K562 (cell line): ENCODE measurements at regions not wholly inside any gene's neighbourhood (a gene's known extent, or its start where the extent isn't known, plus 50 kb on each side); places are given as distances from the start of the nearest gene placed in this dataset.

Experiments used
- CHD2 ChIP-seq: IDR thresholded peaks from 2 replicates; pipeline ENCODE4 v1.6.1; 2011; ENCODE audit warnings: low read depth, low read length
- HNRNPK ChIP-seq: fragments of 200-400 bp; formaldehyde crosslinking; IDR thresholded peaks from one replicate; pipeline ENCODE4 v1.6.1; 2018; ENCODE audit warnings: mild to moderate bottlenecking, low read depth, low read length; ENCODE audit not compliant: poor library complexity, severe bottlenecking
- NCOA6 ChIP-seq: fragments of 450-650 bp; IDR thresholded peaks from 2 replicates; pipeline ENCODE4 v1.6.1; 2017; ENCODE audit warnings: mild to moderate bottlenecking
- PRDM10 ChIP-seq: fragments of 450-650 bp; IDR thresholded peaks from 2 replicates; pipeline ENCODE4 v1.6.1; 2018; ENCODE audit not compliant: partially characterized antibody
- RBM15 ChIP-seq: fragments of 200-400 bp; formaldehyde crosslinking; IDR thresholded peaks from 2 replicates; pipeline ENCODE4 v1.6.1; 2018; ENCODE audit warnings: mild to moderate bottlenecking, low read length, moderate library complexity; ENCODE audit not compliant: insufficient read depth
- SMC3 ChIP-seq: conservative IDR thresholded peaks from 2 replicates; pipeline ENCODE4 v1.6.1; 2011; ENCODE audit warnings: low read depth, low read length, improper control_type of control experiment; ENCODE audit not compliant: insufficient read depth
- ZBTB33 ChIP-seq: sonication (generic); formaldehyde crosslinking; IDR thresholded peaks from 2 replicates; pipeline ENCODE4 v1.8.1; 2023; ENCODE audit warnings: mild to moderate bottlenecking, missing genetic modification reagents
- ZBTB40 ChIP-seq, 2 experiments: fragments of 450-650 bp in 1 of 2; sonication (generic) in 1 of 2; formaldehyde crosslinking in 1 of 2; IDR thresholded peaks; 2 replicates each; pipeline versions ENCODE4 v1.7.1 to v1.9.0; 2016 to 2022; ENCODE audit warnings: inconsistent platforms in 1 of 2, mild to moderate bottlenecking in 1 of 2, missing genetic modification reagents in 1 of 2

GRCh38 chr16:8094696-8095095 lies 495.6 kb downstream of the TMEM114 start:
- TF ChIP-seq ZBTB33 (CRISPR knock-in tag) (no peak), PRDM10 (no peak), NCOA6 (no peak), CHD2 (no peak), ZBTB40 (IDR thresholded peaks at IDR 0.05) (no peak), ZBTB40 (CRISPR knock-in tag; IDR thresholded peaks at IDR 0.05) (no peak), HNRNPK (no peak), RBM15 (no peak), SMC3 (no peak)
